ENCODE measurements at regions not wholly inside any gene's neighbourhood (a gene's known extent, or its start where the extent isn't known, plus 50 kb on each side); places are given as distances from the start of the nearest gene placed in this dataset.

GRCh38 chr20:40542065-40542464 lies 147.0 kb downstream of the MAFB start:
- no peak for TF ChIP-seq CTCF (IDR thresholded peaks at IDR 0.05)
- no peak for TF ChIP-seq EP300 (IDR thresholded peaks at IDR 0.05)
- no peak for TF ChIP-seq POLR2AphosphoS5 (IDR thresholded peaks at IDR 0.05)

Measured in sigmoid colon (tissue), 4 donors.